Endometrium (tissue), 2 donors: ENCODE measurements at regions not wholly inside any gene's neighbourhood (a gene's known extent, or its start where the extent isn't known, plus 50 kb on each side); places are given as distances from the start of the nearest gene placed in this dataset.
A peak's percentile ranks its signal among the peaks of the same experiment; 100 is the strongest.

Experiments
- FAIRE-seq: peaks from 2 replicates; lab custom pipeline; 2012; peaks lifted over from hg19 to GRCh38; lab: Jason Lieb, UNC
- donor health status: control.
- donor health status: control.

DNA sequence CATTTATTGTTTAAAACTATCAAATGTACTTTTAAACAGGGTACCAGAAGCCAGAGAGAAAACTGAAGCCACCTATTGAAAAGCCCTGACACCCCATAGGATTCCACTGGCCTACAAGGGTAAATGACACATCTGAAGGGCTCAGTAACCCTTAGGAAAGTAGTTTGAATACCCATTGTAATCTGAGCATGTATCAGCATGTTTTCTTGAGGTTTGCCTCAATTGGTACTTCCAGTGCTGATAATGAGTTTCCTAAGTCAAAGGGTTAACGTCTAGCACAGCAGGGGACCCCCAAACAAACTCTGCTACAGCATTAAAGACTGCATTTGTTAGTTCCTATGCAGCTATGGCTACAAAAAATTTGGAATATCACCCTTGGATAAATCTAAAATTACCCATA lies 657.1 kb downstream of the NR2F1-AS1 start:
- FAIRE-seq = no peak

GRCh38 chr5:92922231-92922967 lies 658.6 kb downstream of the NR2F1-AS1 start:
- no peak for FAIRE-seq

- FAIRE-seq = no peak
Measured at GRCh38 chr5:92917044-92917443, 664.0 kb downstream of the NR2F1-AS1 start.

GRCh38 chr5:92916036-92916435 lies 665.0 kb downstream of the NR2F1-AS1 start:
- peak; percentile 54 for FAIRE-seq

DNA sequence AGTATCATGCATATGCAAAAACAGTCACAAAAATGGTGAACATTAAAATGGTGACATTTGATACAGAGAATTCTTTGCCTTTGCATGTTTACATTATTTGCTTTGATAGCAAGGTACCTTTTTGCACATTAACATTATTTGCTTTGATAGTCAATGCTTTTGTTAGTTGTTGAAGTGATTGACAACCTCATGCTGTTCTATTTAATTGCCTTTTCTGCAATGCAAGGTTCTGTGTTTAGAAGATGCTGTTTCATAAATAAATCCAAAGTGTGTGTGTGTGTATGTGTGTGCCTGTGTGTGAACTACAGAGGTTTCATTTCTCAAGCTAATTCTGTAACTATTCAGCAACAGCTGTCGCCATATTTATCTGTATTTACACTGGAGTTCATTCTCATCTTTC lies 668.7 kb downstream of the NR2F1-AS1 start:
- no peak for FAIRE-seq

DNA sequence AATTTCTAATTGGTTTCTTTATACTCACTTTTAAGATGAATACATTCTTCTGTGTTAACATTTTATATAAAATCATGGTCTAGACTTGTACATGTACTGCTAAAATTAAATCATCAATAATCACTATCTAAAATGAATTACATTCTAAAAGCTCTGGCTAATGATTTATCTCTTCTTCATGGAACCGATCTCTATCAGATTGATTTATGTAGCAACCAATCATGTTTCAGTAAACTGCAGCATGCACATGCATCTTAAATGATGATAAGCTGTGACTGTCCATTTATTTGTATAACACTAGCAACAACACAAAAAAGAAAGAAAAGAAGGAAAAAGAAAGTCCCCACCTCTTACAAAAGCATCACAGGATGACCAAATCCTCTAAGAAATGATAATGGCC lies 669.2 kb downstream of the NR2F1-AS1 start:
- no peak for FAIRE-seq

DNA sequence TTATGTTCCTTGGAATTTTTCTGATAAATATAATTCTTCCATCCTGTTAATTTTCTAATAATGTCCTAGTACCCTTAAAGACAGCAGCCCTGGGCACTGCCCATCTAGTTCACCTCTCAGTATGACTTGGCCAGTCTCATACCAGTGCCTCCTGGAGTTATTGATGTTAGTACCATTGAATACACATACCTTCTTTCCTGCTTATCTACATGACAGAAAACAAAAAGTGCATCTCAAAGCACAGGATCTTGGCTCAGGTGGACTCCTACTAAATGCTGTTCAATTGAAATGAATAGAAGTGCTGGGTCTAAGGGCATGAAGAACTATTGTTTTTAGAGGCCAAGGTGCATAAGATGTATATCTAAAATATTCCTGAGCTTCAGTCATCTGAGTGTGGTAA lies 669.7 kb downstream of the NR2F1-AS1 start:
- no peak for FAIRE-seq

DNA sequence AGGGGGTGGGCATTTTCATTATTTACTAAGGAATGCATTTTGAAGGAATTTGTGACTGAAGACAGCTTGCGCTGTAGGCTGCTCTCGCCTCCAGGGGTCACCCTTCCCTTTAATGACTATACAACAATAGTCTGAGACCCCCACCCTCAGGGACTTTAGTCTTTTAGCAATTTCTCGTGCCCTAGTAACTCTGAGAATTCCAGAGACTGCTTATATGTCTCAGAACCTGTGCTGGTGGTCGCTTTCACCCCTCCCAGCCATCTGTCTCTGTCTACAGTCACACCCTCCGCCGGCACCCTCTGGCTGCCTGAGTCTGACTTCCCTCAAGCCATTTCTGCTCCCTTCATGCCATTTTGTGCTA lies 671.4 kb downstream of the NR2F1-AS1 start:
- FAIRE-seq = no peak

DNA sequence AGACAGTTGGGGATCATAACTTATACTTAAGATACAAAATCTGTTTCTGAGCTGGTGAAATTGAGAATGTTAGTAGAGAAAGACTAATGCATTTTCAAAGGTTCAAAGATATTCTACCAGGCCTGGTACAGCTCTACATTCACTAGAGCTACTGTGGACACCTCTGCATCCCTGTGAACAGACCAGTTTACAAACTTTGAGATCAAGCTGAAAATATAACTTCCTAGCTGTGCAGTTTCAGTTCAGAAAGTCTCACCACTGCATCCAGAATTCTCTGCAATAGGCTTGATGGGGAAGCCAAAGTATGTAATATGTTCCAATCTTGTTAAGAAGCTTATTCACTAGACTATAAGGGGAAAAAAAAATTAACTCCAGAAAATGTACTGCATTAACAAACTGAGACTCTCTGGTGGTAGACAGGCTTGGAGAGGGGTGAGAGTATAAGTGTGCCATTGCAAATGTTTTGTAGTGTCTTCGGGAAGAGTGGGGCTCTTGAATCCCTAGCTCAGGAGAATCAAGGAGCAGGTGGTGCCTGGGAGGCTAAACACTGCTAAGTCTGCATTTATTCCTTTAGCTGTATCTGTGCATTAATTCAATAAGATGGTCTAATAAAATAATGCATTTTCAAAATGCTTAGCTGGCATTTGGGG lies 671.9 kb downstream of the NR2F1-AS1 start:
- no peak for FAIRE-seq

GRCh38 chr5:92907938-92908606 lies 672.9 kb downstream of the NR2F1-AS1 start:
- FAIRE-seq = peak; percentile 98

DNA sequence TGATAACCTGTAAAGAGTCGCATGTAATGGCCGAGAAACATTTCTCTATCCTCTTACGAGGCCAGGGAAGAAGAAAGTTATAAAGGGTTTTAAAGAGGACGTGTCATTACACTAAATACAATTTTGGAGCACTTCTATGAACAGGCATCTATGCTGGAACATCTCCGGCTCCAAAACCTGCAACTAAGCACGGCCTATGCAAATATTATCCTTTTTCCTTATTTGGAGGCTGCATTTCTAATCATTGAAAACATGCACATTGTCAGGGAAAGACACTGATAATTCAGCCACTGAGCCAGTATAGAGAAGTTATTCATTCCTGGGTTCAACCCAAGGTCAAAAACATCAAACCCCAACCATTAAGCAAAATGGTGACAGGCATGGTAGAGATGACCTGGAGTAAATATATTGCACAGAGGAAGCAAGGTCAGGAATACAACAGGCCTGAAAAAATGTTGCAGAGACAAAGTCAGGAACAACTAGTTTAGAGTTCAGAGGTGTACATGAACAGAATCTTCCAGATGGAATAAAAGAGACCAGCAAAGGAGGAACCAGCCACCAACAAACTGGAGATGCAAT lies 674.1 kb downstream of the NR2F1-AS1 start:
- FAIRE-seq = no peak

DNA sequence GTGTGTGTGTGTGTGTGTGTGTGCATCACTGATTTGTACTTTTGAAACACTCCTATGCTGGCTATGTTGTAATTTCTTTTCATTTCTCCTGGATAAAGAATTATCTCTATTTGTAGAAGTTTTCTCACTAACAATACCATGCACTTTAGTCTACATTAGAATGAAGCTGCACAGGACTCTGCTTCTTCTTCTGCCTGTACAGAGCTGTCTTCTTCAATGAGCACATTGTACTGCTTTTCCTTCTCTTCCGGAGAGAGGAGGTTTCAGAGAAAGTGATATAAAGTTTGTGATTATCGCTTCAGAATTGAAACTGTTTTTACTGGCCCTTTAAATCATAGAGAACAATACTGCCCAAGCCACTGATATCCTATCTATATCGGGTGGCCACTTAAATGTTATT lies 677.0 kb downstream of the NR2F1-AS1 start:
- no peak for FAIRE-seq

DNA sequence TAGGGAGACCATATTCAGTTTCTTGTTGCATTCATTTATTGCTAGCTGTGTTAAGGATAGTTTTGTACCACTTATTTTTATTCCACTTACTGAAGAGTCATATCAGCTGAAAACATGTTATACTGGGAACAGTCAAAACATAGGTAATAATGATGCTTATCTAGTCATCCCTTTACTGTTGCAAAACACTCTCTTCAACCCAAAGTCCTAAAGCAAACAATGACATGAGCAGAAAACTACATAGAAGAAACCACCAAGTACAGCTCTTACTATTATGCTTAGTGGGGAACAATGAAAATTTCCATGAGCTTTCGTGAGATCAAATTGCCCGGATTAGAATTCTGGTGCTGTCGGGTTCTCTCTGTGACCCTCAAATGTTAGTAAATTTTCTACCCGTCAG lies 681.4 kb downstream of the NR2F1-AS1 start:
- FAIRE-seq = no peak

DNA sequence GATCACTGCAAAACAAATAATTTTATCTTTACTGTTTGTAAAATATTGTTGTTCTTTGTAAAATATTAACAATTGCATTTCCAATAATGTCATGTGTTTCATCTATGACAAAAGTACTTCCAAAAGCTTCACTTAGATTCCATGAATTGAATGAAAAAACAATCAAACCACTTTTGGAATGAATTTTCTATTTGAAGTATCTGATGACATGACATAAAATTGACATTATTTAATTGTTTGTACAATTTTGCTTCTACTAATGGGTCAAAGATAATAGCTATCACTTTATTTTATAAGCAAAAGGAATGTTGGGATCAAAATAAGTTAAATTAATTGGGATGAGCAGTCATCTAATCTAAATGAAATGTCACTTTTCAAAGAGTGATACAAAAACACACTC lies 684.3 kb downstream of the NR2F1-AS1 start:
- FAIRE-seq = no peak

DNA sequence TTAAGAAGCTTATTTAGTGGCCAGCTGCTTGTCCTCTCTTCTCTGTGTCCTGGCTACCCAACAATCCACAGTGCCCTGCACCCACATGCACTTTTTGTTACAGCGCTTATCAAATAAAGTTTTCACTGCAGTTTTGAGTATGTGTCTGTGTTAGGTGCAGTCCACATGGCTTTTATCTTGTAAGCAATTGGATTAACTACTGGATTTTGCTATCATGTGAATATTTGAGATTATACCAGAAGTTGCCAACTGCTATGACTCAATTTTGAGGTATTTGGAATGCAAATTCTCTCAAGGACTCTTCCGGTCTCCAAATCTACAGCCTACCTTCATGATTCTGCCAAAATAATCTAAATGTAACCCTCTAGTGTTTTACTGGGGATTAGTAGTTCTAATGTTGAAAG lies 690.2 kb downstream of the NR2F1-AS1 start:
- FAIRE-seq = no peak

DNA sequence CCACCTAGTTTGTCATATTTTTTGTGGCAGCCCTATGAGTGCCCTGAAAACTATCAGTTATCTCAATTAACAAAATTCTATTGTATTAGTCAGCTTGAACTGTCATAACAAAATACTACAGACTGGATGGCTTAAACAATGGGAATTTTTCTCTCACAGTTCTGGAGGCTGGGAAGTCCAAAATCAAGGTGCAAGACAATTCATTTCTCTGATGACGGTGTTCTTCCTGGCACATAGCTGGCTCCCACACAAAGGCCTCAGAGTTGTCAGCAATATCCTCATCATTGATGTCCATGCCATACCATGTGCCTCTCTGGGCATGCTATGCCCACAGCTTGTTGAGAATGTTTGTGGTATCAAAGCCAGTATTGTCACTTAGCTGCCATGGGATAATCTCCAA lies 691.9 kb downstream of the NR2F1-AS1 start:
- FAIRE-seq = no peak

GRCh38 chr5:92887254-92887653 lies 693.8 kb downstream of the NR2F1-AS1 start:
- FAIRE-seq = peak; percentile 78

DNA sequence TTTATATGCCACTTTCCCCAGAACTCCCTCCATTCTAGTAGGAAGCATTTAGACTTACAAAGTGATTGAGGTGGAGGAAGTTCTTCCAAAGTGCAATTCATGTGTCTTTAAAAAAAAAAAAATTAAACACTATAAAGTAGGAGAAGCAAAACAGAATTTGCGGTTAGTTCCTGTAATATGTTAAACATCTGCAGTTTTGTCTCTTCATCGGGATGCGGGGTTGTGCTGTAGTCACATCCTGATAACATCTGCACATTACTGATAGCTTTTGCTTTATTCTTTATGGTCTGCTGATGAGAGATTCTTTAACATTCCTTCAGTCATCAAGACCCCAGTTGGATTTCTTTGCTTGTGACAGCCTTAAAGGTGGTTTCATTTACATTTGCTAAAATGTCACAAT lies 694.3 kb downstream of the NR2F1-AS1 start:
- FAIRE-seq = peak; percentile 23

DNA sequence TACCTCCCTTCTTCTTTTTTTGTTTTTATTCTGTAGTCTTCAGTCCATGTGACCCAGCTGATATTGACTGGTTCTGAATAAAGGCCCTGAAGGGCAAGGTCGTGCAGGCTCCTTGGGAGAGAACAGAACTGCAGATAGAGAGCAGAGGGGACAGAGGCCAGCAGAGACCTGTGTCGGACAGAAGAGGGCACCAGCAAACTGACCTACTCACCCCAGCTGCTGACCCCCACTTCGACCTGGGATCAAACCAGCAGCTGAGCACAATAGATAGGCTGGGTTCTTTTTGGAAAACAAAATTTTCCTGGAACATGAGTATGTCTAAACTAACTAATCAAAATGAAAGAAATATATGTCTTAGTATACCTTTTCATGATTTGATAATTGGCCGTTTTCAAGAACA lies 695.1 kb downstream of the NR2F1-AS1 start:
- FAIRE-seq = no peak

DNA sequence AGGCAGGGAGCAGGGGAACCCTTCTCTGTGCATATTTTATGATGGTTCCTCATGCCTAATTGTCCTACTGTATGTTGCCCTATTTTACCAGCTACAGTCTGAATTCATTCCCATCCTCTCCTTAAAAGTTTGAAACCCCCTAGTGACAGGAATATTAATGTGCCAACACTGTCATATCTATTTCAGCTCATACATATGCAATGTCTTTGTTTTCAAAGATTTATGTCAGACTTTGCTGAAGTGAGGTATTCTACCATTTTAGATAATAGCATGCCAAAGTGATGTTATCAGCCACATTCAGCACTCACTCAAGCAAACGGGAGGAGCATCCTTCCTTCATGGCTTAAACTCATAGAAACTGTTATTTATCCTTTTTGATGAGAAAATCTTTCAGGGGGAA lies 696.5 kb downstream of the NR2F1-AS1 start:
- FAIRE-seq = no peak

DNA sequence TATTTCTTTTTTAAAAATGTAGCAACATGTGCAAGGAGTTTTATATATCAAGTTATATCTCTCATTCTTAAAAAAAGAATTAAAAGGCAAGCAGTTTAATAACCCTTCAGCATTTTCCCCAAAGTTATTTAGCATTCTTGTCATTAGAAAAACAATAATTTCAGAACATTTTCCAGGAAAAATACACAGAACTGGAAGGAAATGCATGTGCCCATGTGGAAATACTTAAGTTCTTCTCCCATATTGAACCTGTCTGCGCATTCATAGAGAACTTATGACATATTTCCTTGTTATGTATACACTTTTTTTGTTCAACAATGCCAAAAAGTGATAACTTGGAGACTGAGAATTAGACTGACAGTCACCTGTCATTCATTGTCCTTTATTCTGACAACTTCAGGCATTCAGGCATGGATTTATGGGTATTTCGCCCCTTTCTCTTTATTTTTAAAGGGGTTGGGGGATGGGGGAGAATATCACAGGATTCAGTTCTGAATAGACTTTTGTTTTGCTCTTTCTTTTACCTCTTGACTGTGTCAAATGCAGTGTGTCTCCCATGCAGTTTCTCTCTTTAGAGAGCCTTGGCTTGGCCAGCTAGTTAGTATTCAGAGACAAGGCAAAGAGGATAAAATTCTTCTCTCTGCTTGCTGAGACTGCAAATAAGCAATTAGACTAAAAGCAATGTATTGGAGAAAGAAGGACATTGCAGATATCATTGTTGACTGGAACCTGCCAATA lies 701.0 kb downstream of the NR2F1-AS1 start:
- no peak for FAIRE-seq

DNA sequence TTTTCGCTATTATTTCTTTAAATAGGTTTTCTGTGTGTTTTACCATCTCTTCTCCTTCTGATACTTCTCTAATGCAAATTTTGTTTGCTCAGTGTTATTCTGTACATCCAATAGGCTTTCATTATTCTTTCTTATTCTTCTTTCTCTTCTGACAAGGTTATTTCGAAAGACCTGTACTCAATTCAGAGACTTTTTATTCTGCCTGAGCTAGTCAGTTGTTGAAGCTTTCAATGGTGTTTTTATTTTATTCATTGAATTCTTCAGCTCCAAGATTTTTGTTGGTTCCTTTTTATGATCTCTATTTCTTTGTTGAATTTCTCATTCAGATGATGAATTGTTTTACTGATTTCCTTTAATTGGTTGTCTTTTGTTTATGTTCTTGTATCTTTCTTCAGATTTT lies 706.2 kb downstream of the NR2F1-AS1 start:
- FAIRE-seq = peak; percentile 23
